H9 (cell line): ENCODE measurements at regions not wholly inside any gene's neighbourhood (a gene's known extent, or its start where the extent isn't known, plus 50 kb on each side); places are given as distances from the start of the nearest gene placed in this dataset.

Experiments used
- DNase-seq: peaks from one replicate; pipeline ENCODE4 v3.0.0-alpha.2; 2017
- H2AFZ ChIP-seq: one replicate; pipeline ENCODE4 v1.6.1; 2013; ENCODE audit warnings: mild to moderate bottlenecking, low read length, control low read depth, moderate library complexity
- H2AK5ac ChIP-seq: 2 replicates; pipeline ENCODE4 v1.6.1; 2013; ENCODE audit warnings: low read length, control low read depth, mixed read lengths; ENCODE audit not compliant: insufficient read length
- H2BK120ac ChIP-seq: one replicate; pipeline ENCODE4 v1.6.1; 2013; ENCODE audit warnings: low read depth, mild to moderate bottlenecking, low read length, control low read depth, inconsistent platforms; ENCODE audit not compliant: poor library complexity, severe bottlenecking
- H2BK12ac ChIP-seq: 2 replicates; pipeline ENCODE4 v1.6.1; 2013; ENCODE audit warnings: low read length, control low read depth, mixed read lengths, low read depth; ENCODE audit not compliant: insufficient read length
- H2BK15ac ChIP-seq: 2 replicates; pipeline ENCODE4 v1.6.1; 2013; ENCODE audit warnings: low read depth, low read length, control low read depth
- H2BK20ac ChIP-seq: one replicate; pipeline ENCODE4 v1.6.1; 2013; ENCODE audit warnings: low read depth, mild to moderate bottlenecking, low read length, control low read depth, inconsistent platforms; ENCODE audit not compliant: poor library complexity, severe bottlenecking
- H2BK5ac ChIP-seq: 2 replicates; pipeline ENCODE4 v1.6.1; 2013; ENCODE audit warnings: low read length, control low read depth, mixed read lengths; ENCODE audit not compliant: insufficient read length
- H3K14ac ChIP-seq: 2 replicates; pipeline ENCODE4 v1.6.1; 2013; ENCODE audit warnings: low read length, control low read depth; ENCODE audit not compliant: insufficient read depth
- H3K18ac ChIP-seq: 2 replicates; pipeline ENCODE4 v1.6.1; 2013; ENCODE audit warnings: low read depth, mild to moderate bottlenecking, mixed read lengths, low read length, control low read depth; ENCODE audit not compliant: insufficient read length
- H3K23ac ChIP-seq: 2 replicates; pipeline ENCODE4 v1.6.1; 2013; ENCODE audit warnings: low read length, control low read depth, mixed read lengths, low read depth; ENCODE audit not compliant: insufficient read length
- H3K23me2 ChIP-seq: 2 replicates; pipeline ENCODE4 v1.6.1; 2013; ENCODE audit warnings: low read depth, mild to moderate bottlenecking, mixed read lengths, low read length, control low read depth; ENCODE audit not compliant: insufficient read length, poor library complexity, severe bottlenecking
- H3K27ac ChIP-seq: 2 replicates; pipeline ENCODE4 v1.5.1; 2013; ENCODE audit warnings: low read length, control low read depth, mixed read lengths, low read depth; ENCODE audit not compliant: insufficient read length
- H3K27me3 ChIP-seq: 2 replicates; pipeline ENCODE4 v1.6.1; 2013; ENCODE audit warnings: low read length, control low read depth, inconsistent platforms; ENCODE audit not compliant: insufficient read depth
- H3K4ac ChIP-seq: 2 replicates; pipeline ENCODE4 v1.6.1; 2013; ENCODE audit warnings: low read depth, mild to moderate bottlenecking, control low read depth, inconsistent platforms, low read length, moderate library complexity
- H3K4me1 ChIP-seq: 2 replicates; pipeline ENCODE4 v1.6.1; 2013; ENCODE audit warnings: low read length, control low read depth, inconsistent platforms; ENCODE audit not compliant: insufficient read depth
- H3K4me2 ChIP-seq: 2 replicates; pipeline ENCODE4 v1.6.1; 2013; ENCODE audit warnings: low read length, control low read depth, mixed read lengths; ENCODE audit not compliant: insufficient read length, insufficient read depth
- H3K56ac ChIP-seq: 2 replicates; pipeline ENCODE4 v1.6.1; 2013; ENCODE audit warnings: low read depth, mild to moderate bottlenecking, mixed read lengths, low read length, control low read depth; ENCODE audit not compliant: insufficient read length
- H3K79me1 ChIP-seq: 2 replicates; pipeline ENCODE4 v1.6.1; 2013; ENCODE audit warnings: low read depth, mild to moderate bottlenecking, moderate library complexity, low read length, control low read depth, inconsistent platforms; ENCODE audit not compliant: insufficient read depth, poor library complexity, severe bottlenecking
- H3K79me2 ChIP-seq: 2 replicates; pipeline ENCODE4 v1.6.1; 2013; ENCODE audit warnings: low read length, control low read depth, inconsistent platforms; ENCODE audit not compliant: insufficient read depth
- H3K9ac ChIP-seq: 2 replicates; pipeline ENCODE4 v1.6.1; 2013; ENCODE audit warnings: low read length, control low read depth, mixed read lengths; ENCODE audit not compliant: insufficient read length; ENCODE audit errors: extremely low read depth
- H3K9me3 ChIP-seq: one replicate; pipeline ENCODE4 v1.6.1; 2013; ENCODE audit warnings: low read depth, low read length, inconsistent platforms; ENCODE audit not compliant: control insufficient read depth
- H3T11ph ChIP-seq: one replicate; pipeline ENCODE4 v1.6.1; 2013; ENCODE audit warnings: mild to moderate bottlenecking, low read length, control low read depth, inconsistent platforms
- H4K20me1 ChIP-seq: one replicate; pipeline ENCODE4 v1.6.1; 2013; ENCODE audit not compliant: control insufficient read depth, insufficient read length, insufficient read depth
- H4K5ac ChIP-seq: 2 replicates; pipeline ENCODE4 v1.6.1; 2013; ENCODE audit warnings: low read depth, mild to moderate bottlenecking, mixed read lengths, low read length, control low read depth; ENCODE audit not compliant: insufficient read length
- H4K8ac ChIP-seq: replicated peaks from 2 replicates; pipeline ENCODE4 v1.6.1; 2013; ENCODE audit warnings: low read length, control low read depth, mixed read lengths, low read depth; ENCODE audit not compliant: insufficient read length
- H4K91ac ChIP-seq: 2 replicates; pipeline ENCODE4 v1.6.1; 2013; ENCODE audit warnings: low read depth, mild to moderate bottlenecking, moderate library complexity, mixed read lengths, low read length, control low read depth; ENCODE audit not compliant: insufficient read length
- H3K27ac Mint-ChIP-seq, 3 experiments: 2 replicates in 2 of 3; 3 replicates in 1 of 3; pipeline ENCODE4 v1.8.0; 2020 to 2021; ENCODE audit warnings: mixed read lengths in 3 of 3, mild to moderate bottlenecking in 1 of 3, moderate library complexity in 1 of 3
- H3K27me3 Mint-ChIP-seq: 2 replicates; pipeline ENCODE4 v1.8.0; 2021; ENCODE audit warnings: low read depth, mild to moderate bottlenecking, moderate library complexity, mixed read lengths
- H3K36me3 Mint-ChIP-seq, 3 experiments: 2 replicates in 2 of 3; 3 replicates in 1 of 3; pipeline ENCODE4 v1.8.0; 2020 to 2021; ENCODE audit warnings: low read depth in 3 of 3, mixed read lengths in 3 of 3; ENCODE audit not compliant: insufficient read depth in 1 of 3
- H3K4me1 Mint-ChIP-seq, 2 experiments: 2 replicates each; pipeline ENCODE4 v1.8.0; 2020; ENCODE audit warnings: mixed read lengths in 2 of 2
- H3K4me3 Mint-ChIP-seq, 2 experiments: 2 replicates in 1 of 2; 3 replicates in 1 of 2; pipeline ENCODE4 v1.8.0; 2020 to 2021; ENCODE audit warnings: mild to moderate bottlenecking in 2 of 2, mixed read lengths in 2 of 2, moderate library complexity in 1 of 2
- H3K9me3 Mint-ChIP-seq, 2 experiments: 2 replicates in 1 of 2; 3 replicates in 1 of 2; pipeline ENCODE4 v1.8.0; 2020; ENCODE audit warnings: mild to moderate bottlenecking in 2 of 2, mixed read lengths in 2 of 2, moderate library complexity in 1 of 2
- CTCF ChIP-seq: fragments of 200-600 bp; sonication (generic); conservative IDR thresholded peaks from 3 replicates; pipeline ENCODE4 v1.8.0; 2021; ENCODE audit warnings: antibody characterized with exemption, mild to moderate bottlenecking

DNA sequence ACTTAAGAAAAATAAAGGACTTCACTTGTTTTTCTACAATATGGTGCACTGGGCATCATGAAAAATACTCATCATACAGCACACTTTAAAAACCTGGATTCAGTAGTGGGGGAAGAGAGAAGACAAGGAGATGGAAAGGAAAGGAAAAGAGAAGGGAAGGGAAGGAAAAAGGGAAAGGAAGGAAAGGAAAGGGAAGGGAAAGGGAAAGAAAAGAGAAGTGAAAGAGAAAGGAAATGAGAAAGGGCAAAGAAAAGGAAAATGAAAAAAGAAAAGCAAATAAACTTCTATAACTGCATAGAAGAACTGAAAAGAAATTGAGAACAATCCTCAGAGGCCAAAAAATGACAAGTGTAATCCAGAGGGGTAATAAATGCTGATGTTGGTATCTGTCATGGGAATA is 388.1 kb upstream of the PKDCC start:
- no peak overlapping the region for H4K5ac ChIP-seq
- H3K56ac ChIP-seq, result no peak overlapping the region
- no peaks in the 10 kb centered on the region for H3K9me3 ChIP-seq
- no peak overlapping the region for H3K4ac ChIP-seq
- Mint-ChIP-seq H3K4me3 (no peak overlapping the region), H3K4me1 (peaks cover 7 to 8% of the 10 kb centered on the region in 2 experiments), H3K36me3 (no peaks in the 10 kb centered on the region), H3K27ac (no peak overlapping the region), H3K9me3 (no peaks in the 10 kb centered on the region), H3K27me3 (no peaks in the 10 kb centered on the region)
- no peak overlapping the region for H2BK20ac ChIP-seq
- no peak overlapping the region for H4K8ac ChIP-seq
- no peak overlapping the region for H4K91ac ChIP-seq
- no peaks in the 10 kb centered on the region for H3K79me2 ChIP-seq
- H3K14ac ChIP-seq, result no peak overlapping the region
- DNase-seq, result no peak
- H3T11ph ChIP-seq, result no peak overlapping the region
- no peak overlapping the region for H2BK5ac ChIP-seq
- H3K4me2 ChIP-seq, result no peak overlapping the region
- TF ChIP-seq CTCF, result no peak
- no peak overlapping the region for H3K9ac ChIP-seq
- H2BK15ac ChIP-seq, result no peak overlapping the region
- no peaks in the 10 kb centered on the region for H3K23me2 ChIP-seq
- no peak overlapping the region for H2BK120ac ChIP-seq
- H3K27me3 ChIP-seq, result no peaks in the 10 kb centered on the region
- H3K4me1 ChIP-seq, result peaks cover 3% of the 10 kb centered on the region; the same call in 1 of the 2 replicates
- no peak overlapping the region for H3K27ac ChIP-seq
- H3K18ac ChIP-seq, result no peak overlapping the region
- H3K79me1 ChIP-seq, result no peaks in the 10 kb centered on the region
- no peak overlapping the region for H2AK5ac ChIP-seq
- no peak overlapping the region for H3K23ac ChIP-seq
- H2BK12ac ChIP-seq, result no peak overlapping the region
- H4K20me1 ChIP-seq, result no peaks in the 10 kb centered on the region
- H2AFZ ChIP-seq, result no peak overlapping the region
